K562 (cell line): ENCODE measurements at regions not wholly inside any gene's neighbourhood (a gene's known extent, or its start where the extent isn't known, plus 50 kb on each side); places are given as distances from the start of the nearest gene placed in this dataset.

ENCODE experiments used
- ATAC-seq: fragments of 200-7000 bp; cut with Tn5 transposase; 3 replicates; pipeline ENCODE4 v1.9.1; 2020; ENCODE audit warnings: moderate library complexity
- BruUV-seq: library from RNA; stranded (reverse); fragments of 400-500 nt; replicated peaks from 2 replicates; lab custom pipeline; 2021; lab: Mats Ljungman, UMichigan
- CTCF ChIA-PET: fragments of 300-600 bp; formaldehyde crosslinking; extraction: SDS; loops from one replicate; lab custom pipeline; 2021; ENCODE audit warnings: low intra/inter-chr PET ratio; lab: Yijun Ruan, JAX
- POLR2A ChIA-PET: fragments of 300-600, 350-650 bp; sonication (Branson Sonifier 250); formaldehyde crosslinking; extraction: SDS; loops from one replicate; lab custom pipeline; 2021; ENCODE audit warnings: antibody characterized with exemption, inconsistent platforms; lab: Yijun Ruan, JAX
- DNase-seq, 4 experiments: peaks; one replicate each; pipeline versions ENCODE4 v3.0.0 to v3.0.0-alpha.2; 2011 to 2018; ENCODE audit warnings: low spot score in 3 of 4, mixed read lengths in 3 of 4; ENCODE audit errors: extremely low read depth in 1 of 4
- FAIRE-seq: peaks from 2 replicates; lab custom pipeline; 2011; peaks lifted over from hg19 to GRCh38; lab: Jason Lieb, UNC
- H2AFZ ChIP-seq: 2 replicates; pipeline ENCODE4 v1.6.0; 2011; ENCODE audit warnings: low read depth, low read length, control low read depth, inconsistent platforms
- H3K27ac ChIP-seq: fragments of 200-600 bp; 3 replicates; pipeline ENCODE4 v1.8.0; 2011; ENCODE audit warnings: low read depth, mild to moderate bottlenecking, control low read depth, inconsistent platforms, low read length, moderate library complexity, mixed read lengths; ENCODE audit errors: extremely low read depth
- H3K27me3 ChIP-seq, 2 experiments: fragments of 300-600 bp in 1 of 2; 2 replicates in 1 of 2; 3 replicates in 1 of 2; pipeline versions ENCODE4 v1.6.0 to v1.8.0; 2011; ENCODE audit warnings: inconsistent platforms in 2 of 2, low read length in 2 of 2, mild to moderate bottlenecking in 1 of 2, mixed read lengths in 1 of 2, moderate library complexity in 1 of 2; ENCODE audit not compliant: control insufficient read depth in 2 of 2, insufficient read depth in 2 of 2
- H3K36me3 ChIP-seq: fragments of 300-600 bp; 3 replicates; pipeline ENCODE4 v1.8.0; 2011; ENCODE audit warnings: mild to moderate bottlenecking, low read length, inconsistent platforms; ENCODE audit not compliant: control insufficient read depth, insufficient read depth
- H3K4me1 ChIP-seq, 2 experiments: fragments of 200-600 bp in 1 of 2; replicated peaks in 1 of 2; 2 replicates in 1 of 2; 3 replicates in 1 of 2; pipeline versions ENCODE4 v1.5.1 to v1.8.0; 2011; ENCODE audit warnings: inconsistent platforms in 2 of 2, low read length in 2 of 2, mild to moderate bottlenecking in 1 of 2, mixed read lengths in 1 of 2, moderate library complexity in 1 of 2; ENCODE audit not compliant: control insufficient read depth in 2 of 2, insufficient read depth in 2 of 2
- H3K4me2 ChIP-seq: 2 replicates; pipeline ENCODE4 v1.6.1; 2011; ENCODE audit warnings: low read length, control low read depth, inconsistent platforms, mixed read lengths; ENCODE audit not compliant: insufficient read depth
- H3K4me3 ChIP-seq: fragments of 200-600 bp; sonication (generic), shearing (Covaris generic); 2 replicates; pipeline ENCODE4 v1.5.1; 2016; ENCODE audit warnings: control low read depth, inconsistent platforms
- H3K79me2 ChIP-seq: fragments of 200-600 bp; 3 replicates; pipeline ENCODE4 v1.8.0; 2011; ENCODE audit warnings: low read length, inconsistent platforms; ENCODE audit not compliant: control insufficient read depth, insufficient read depth
- H3K9ac ChIP-seq, 2 experiments: 2 replicates each; pipeline versions ENCODE4 v1.6.0 to v1.6.1; 2011; ENCODE audit warnings: low read depth in 2 of 2, low read length in 2 of 2, control low read depth in 1 of 2, inconsistent platforms in 1 of 2, mild to moderate bottlenecking in 1 of 2, mixed read lengths in 1 of 2; ENCODE audit not compliant: insufficient read depth in 1 of 2
- H3K9me1 ChIP-seq: one replicate; pipeline ENCODE4 v1.6.0; 2011; ENCODE audit warnings: inconsistent platforms, mild to moderate bottlenecking, low read length, moderate library complexity; ENCODE audit not compliant: control insufficient read depth, insufficient read depth
- H3K9me3 ChIP-seq: replicated peaks from 2 replicates; pipeline ENCODE4 v1.5.1; 2011; ENCODE audit warnings: low read depth, low read length, inconsistent platforms; ENCODE audit not compliant: control insufficient read depth, insufficient read depth
- H4K20me1 ChIP-seq: replicated peaks from 2 replicates; pipeline ENCODE4 v1.6.1; 2011; ENCODE audit warnings: low read length, inconsistent platforms, mixed read lengths; ENCODE audit not compliant: control insufficient read depth, insufficient read depth
- CTCFL ChIP-seq: IDR thresholded peaks from 2 replicates; pipeline ENCODE4 v1.6.1; 2011; ENCODE audit warnings: borderline replicate concordance, low read depth, mild to moderate bottlenecking, moderate library complexity, low read length; ENCODE audit not compliant: insufficient read depth, poor library complexity, severe bottlenecking
- ESRRB ChIP-seq: fragments of 250-450 bp; sonication (Bioruptor Pico); IDR thresholded peaks from 2 replicates; pipeline ENCODE4 v1.5.0; 2020; ENCODE audit warnings: mild to moderate bottlenecking, moderate library complexity, borderline replicate concordance
- JUN ChIP-seq, 2 experiments: sonication (generic) in 1 of 2; formaldehyde crosslinking in 1 of 2; IDR thresholded peaks; 2 replicates each; pipeline versions ENCODE4 v1.6.1 to v1.8.0; 2012 to 2022; ENCODE audit warnings: borderline replicate concordance in 2 of 2, mild to moderate bottlenecking in 2 of 2, improper control_type of control experiment in 1 of 2, low read depth in 1 of 2, low read length in 1 of 2, missing genetic modification reagents in 1 of 2
- RUNX1 ChIP-seq: sonication (generic); IDR thresholded peaks from 2 replicates; pipeline ENCODE4 v1.6.1; 2016; ENCODE audit warnings: antibody characterized with exemption, low read depth
- SAP30 ChIP-seq: fragments of 200-600 bp; sonication (generic); IDR thresholded peaks from 2 replicates; pipeline ENCODE4 v1.6.1; 2012; ENCODE audit warnings: borderline replicate concordance, low read depth, mild to moderate bottlenecking, moderate library complexity, low read length, control low read depth, inconsistent platforms; ENCODE audit not compliant: insufficient read depth, poor library complexity, severe bottlenecking
- ZBTB43 ChIP-seq: sonication (generic); formaldehyde crosslinking; IDR thresholded peaks from 2 replicates; pipeline ENCODE4 v1.8.0; 2023; ENCODE audit warnings: mild to moderate bottlenecking, missing genetic modification reagents
- ZNF175 ChIP-seq: fragments of 200-800 bp; sonication (Bioruptor generic); IDR thresholded peaks from 2 replicates; pipeline ENCODE4 v1.6.1; 2016; ENCODE audit warnings: low read depth, mild to moderate bottlenecking, missing genetic modification characterization, missing compliant biosample characterization
- ZNF780A ChIP-seq: fragments of 250-450 bp; sonication (Bioruptor Pico); IDR thresholded peaks from 2 replicates; pipeline ENCODE4 v1.5.0; 2021; ENCODE audit warnings: mild to moderate bottlenecking
- ZZZ3 ChIP-seq: fragments of 450-650 bp; IDR thresholded peaks from 2 replicates; pipeline ENCODE4 v1.6.1; 2016; ENCODE audit warnings: antibody characterized with exemption, mild to moderate bottlenecking, moderate library complexity
- WGBS: fragments of 100-300 bp; shearing (Covaris generic); methylation state at CpG from one replicate; pipeline ENCODE4 v1.1.6; 2016; ENCODE audit warnings: low coverage, mixed read lengths; ENCODE audit not compliant: insufficient coverage; ENCODE audit errors: missing lambda C conversion rate; 5-methylcytosine and 5-hydroxymethylcytosine counted together
- in situ Hi-C: fragments of 300-500 bp; cut with MboI; formaldehyde crosslinking; loops from 4 replicates; pipeline ENCODE4 v1.15.0; 2018; ENCODE audit warnings: inconsistent platforms, mixed read lengths
- intact Hi-C: fragments of 100-400 bp; cut with micrococcal nuclease; formaldehyde crosslinking; loops from 2 replicates; pipeline ENCODE4 v1.14.2; 2022
- TF ChIP-seq, protein P1 (sequence below): sonication (generic); formaldehyde crosslinking; IDR thresholded peaks from 2 replicates; pipeline ENCODE4 v1.5.0; 2020; ENCODE audit warnings: missing genetic modification reagents

GRCh38 chr4:148776941-148777340 is 334.7 kb upstream of the NR3C2 start:
- H3K9ac ChIP-seq, result no peak overlapping the region
- FAIRE-seq (no peak), ATAC-seq (no peak)
- H3K27me3 ChIP-seq, result no peaks in the 10 kb centered on the region
- no peaks in the 10 kb centered on the region for H3K9me3 ChIP-seq
- H3K79me2 ChIP-seq, result no peaks in the 10 kb centered on the region
- H3K36me3 ChIP-seq, result no peaks in the 10 kb centered on the region
- POLR2A ChIA-PET, result no interaction called here
- H3K27ac ChIP-seq, result no peak overlapping the region
- in situ Hi-C loops, result no loop called here
- CTCF ChIA-PET, result no interaction called here
- TF ChIP-seq CTCFL (no peak), JUN (IDR thresholded peaks at IDR 0.05; ENCODE audit: borderline replicate concordance, low read depth, low read length) (no peak), JUN (CRISPR knock-in tag; IDR thresholded peaks at IDR 0.05; ENCODE audit: borderline replicate concordance) (no peak), ZNF780A (CRISPR knock-in tag) (no peak), ZZZ3 (no peak), SAP30 (no peak), ESRRB (CRISPR knock-in tag) (no peak), ZBTB43 (CRISPR knock-in tag) (no peak), ZNF175 (CRISPR knock-in tag) (no peak), RUNX1 (no peak)
- TF ChIP-seq, protein P1, sequence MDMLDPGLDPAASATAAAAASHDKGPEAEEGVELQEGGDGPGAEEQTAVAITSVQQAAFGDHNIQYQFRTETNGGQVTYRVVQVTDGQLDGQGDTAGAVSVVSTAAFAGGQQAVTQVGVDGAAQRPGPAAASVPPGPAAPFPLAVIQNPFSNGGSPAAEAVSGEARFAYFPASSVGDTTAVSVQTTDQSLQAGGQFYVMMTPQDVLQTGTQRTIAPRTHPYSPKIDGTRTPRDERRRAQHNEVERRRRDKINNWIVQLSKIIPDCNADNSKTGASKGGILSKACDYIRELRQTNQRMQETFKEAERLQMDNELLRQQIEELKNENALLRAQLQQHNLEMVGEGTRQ (CRISPR knock-in tag), result no peak
- TF ChIP-seq, all 486 proteins: peak for 0
- no peaks in the 10 kb centered on the region for H4K20me1 ChIP-seq
- no TSS peak for BruUV-seq
- no peak for DNase-seq
- intact Hi-C loops, result no loop called here
- H2AFZ ChIP-seq, result no peak overlapping the region
- no peak overlapping the region for H3K4me3 ChIP-seq
- no peak overlapping the region for H3K4me2 ChIP-seq
- no peaks in the 10 kb centered on the region for H3K4me1 ChIP-seq
- 0% methylated on average over 3 of the region's 3 CpGs for WGBS
- H3K9me1 ChIP-seq, result no peaks in the 10 kb centered on the region
